B cell (primary cell): ENCODE measurements at regions not wholly inside any gene's neighbourhood (a gene's known extent, or its start where the extent isn't known, plus 50 kb on each side); places are given as distances from the start of the nearest gene placed in this dataset.

Experiments used
- ATAC-seq: fragments of 200-7000 bp; cut with Tn5 transposase; one replicate; pipeline ENCODE4 v1.10.0; 2021; ENCODE audit warnings: low read depth, mild to moderate bottlenecking, moderate number of reproducible peaks, moderate library complexity
- CTCF ChIA-PET: fragments of 350-600 bp; sonication (Branson Sonifier 250); formaldehyde crosslinking; loops from one replicate; lab custom pipeline; 2021; ENCODE audit warnings: antibody characterized with exemption, inconsistent platforms; lab: Charles Lee
- POLR2A ChIA-PET: fragments of 350-600 bp; sonication (Branson Sonifier 250); formaldehyde crosslinking; loops from one replicate; lab custom pipeline; 2021; ENCODE audit warnings: antibody characterized with exemption; lab: Charles Lee
- DNase-seq: peaks from one replicate; pipeline ENCODE4 v3.0.0; 2013
- H2AFZ ChIP-seq: 2 replicates; pipeline ENCODE4 v1.6.1; 2012; ENCODE audit warnings: mild to moderate bottlenecking, low read depth, low read length; ENCODE audit not compliant: insufficient read depth, poor library complexity, severe bottlenecking
- H3K27ac ChIP-seq, 2 donors: 1 replicate in 1 of 2; 2 replicates in 1 of 2; pipeline ENCODE4 v1.5.1; 2012 to 2013; ENCODE audit warnings: low read length in 2 of 2, mild to moderate bottlenecking in 2 of 2, moderate library complexity in 1 of 2
- H3K27me3 ChIP-seq, 4 experiments: fragments of 200-600 bp in 1 of 4; sonication (generic) in 1 of 4; replicated peaks in 1 of 4; 1 replicate in 2 of 4; 2 replicates in 2 of 4; pipeline versions ENCODE4 v1.6.1 to v1.7.0; 2013 to 2016; ENCODE audit warnings: low read length in 3 of 4, mild to moderate bottlenecking in 2 of 4, mixed read lengths in 1 of 4, moderate library complexity in 1 of 4; ENCODE audit not compliant: insufficient read depth in 4 of 4, control insufficient read depth in 3 of 4; ENCODE audit errors: control extremely low read depth in 1 of 4
- H3K36me3 ChIP-seq, 2 experiments: replicated peaks in 1 of 2; 1 replicate in 1 of 2; 2 replicates in 1 of 2; pipeline versions ENCODE4 v1.6.1 to v1.7.1; 2013; ENCODE audit warnings: low read length in 1 of 2; ENCODE audit not compliant: insufficient read depth in 2 of 2, control insufficient read depth in 1 of 2; ENCODE audit errors: control extremely low read depth in 1 of 2, extremely low read depth in 1 of 2
- H3K4me1 ChIP-seq, 2 donors: fragments of 200-600 bp in 1 of 2; sonication (generic) in 1 of 2; 1 replicate in 1 of 2; 2 replicates in 1 of 2; pipeline versions ENCODE4 v1.5.1 to v1.6.1; 2013 to 2017; ENCODE audit warnings: low read length in 2 of 2; ENCODE audit not compliant: control insufficient read depth in 2 of 2, insufficient read depth in 2 of 2
- H3K4me2 ChIP-seq: replicated peaks from 2 replicates; pipeline ENCODE3; 2012; ENCODE audit warnings: mild to moderate bottlenecking, low read depth, low read length; ENCODE audit not compliant: poor library complexity, severe bottlenecking
- H3K4me3 ChIP-seq, 5 experiments: fragments of 200-600 bp in 1 of 5; sonication (generic) in 1 of 5; 1 replicate in 3 of 5; 2 replicates in 2 of 5; pipeline versions ENCODE4 v1.5.1 to v1.7.0; 2011 to 2016; ENCODE audit warnings: low read length in 4 of 5, mild to moderate bottlenecking in 4 of 5, low read depth in 2 of 5, control low read depth in 1 of 5, moderate library complexity in 1 of 5; ENCODE audit not compliant: insufficient read depth in 1 of 5; ENCODE audit errors: control extremely low read depth in 1 of 5, extremely low read depth in 1 of 5
- H3K79me2 ChIP-seq: fragments of 200-600 bp; sonication (generic); one replicate; pipeline ENCODE4 v1.6.0; 2016; ENCODE audit warnings: low read length; ENCODE audit not compliant: control insufficient read depth, insufficient read depth
- H3K9ac ChIP-seq: fragments of 200-600 bp; sonication (generic); 2 replicates; pipeline ENCODE4 v1.6.1; 2017; ENCODE audit warnings: mild to moderate bottlenecking, low read length, moderate library complexity
- H3K9me3 ChIP-seq, 3 donors: one replicate each; pipeline versions ENCODE4 v1.6.1 to v1.7.1; 2013; ENCODE audit warnings: low read length in 2 of 3; ENCODE audit not compliant: control insufficient read depth in 2 of 3, insufficient read depth in 1 of 3; ENCODE audit errors: control extremely low read depth in 1 of 3
- H4K20me1 ChIP-seq: 2 replicates; pipeline ENCODE4 v1.6.0; 2012; ENCODE audit warnings: mild to moderate bottlenecking, low read length; ENCODE audit not compliant: insufficient read depth, control insufficient read depth, poor library complexity, severe bottlenecking
- H3K27ac Mint-ChIP-seq: one replicate; pipeline ENCODE4 v1.8.0; 2021; ENCODE audit warnings: mixed read lengths
- H3K27me3 Mint-ChIP-seq: one replicate; pipeline ENCODE4 v1.8.0; 2021; ENCODE audit warnings: mixed read lengths
- H3K4me1 Mint-ChIP-seq: one replicate; pipeline ENCODE4 v1.8.0; 2021; ENCODE audit warnings: mixed read lengths
- H3K4me3 Mint-ChIP-seq: one replicate; pipeline ENCODE4 v1.8.0; 2021; ENCODE audit warnings: mixed read lengths
- H3K9me3 Mint-ChIP-seq: one replicate; pipeline ENCODE4 v1.8.0; 2022; ENCODE audit warnings: mixed read lengths; ENCODE audit not compliant: insufficient read depth
- EZH2 ChIP-seq: IDR thresholded peaks from 2 replicates; pipeline ENCODE4 v1.6.1; 2012; ENCODE audit warnings: borderline replicate concordance, low read depth, mild to moderate bottlenecking, moderate library complexity, low read length; ENCODE audit not compliant: insufficient read depth, poor library complexity, severe bottlenecking
- WGBS: methylation state at CpG from one replicate; pipeline ENCODE4 v1.1.5; 2013; ENCODE audit warnings: missing lambda C conversion rate; ENCODE audit not compliant: insufficient coverage; 5-methylcytosine and 5-hydroxymethylcytosine counted together
- intact Hi-C: fragments of 100-400 bp; cut with micrococcal nuclease; formaldehyde crosslinking; loops from one replicate; pipeline ENCODE4 v1.10.0; 2022
- TF ChIP-seq, protein P1 (sequence below): fragments of 200-600 bp; IDR thresholded peaks from one replicate; pipeline ENCODE4 v1.8.0; 2022; ENCODE audit warnings: antibody characterized with exemption, mild to moderate bottlenecking

GRCh38 chr1:181178241-181178879 lies 89.9 kb downstream of the IER5 start:
- H3K27me3 Mint-ChIP-seq: peaks cover 24% of the 10 kb centered on the region
- no peak overlapping the region for H2AFZ ChIP-seq
- ATAC-seq: no peak
- no peaks in the 10 kb centered on the region for H3K79me2 ChIP-seq
- no peak overlapping the region for H3K4me3 Mint-ChIP-seq
- DNase-seq: no peak
- H3K27ac Mint-ChIP-seq: no peak overlapping the region
- H3K9ac ChIP-seq: no peak overlapping the region
- no peak overlapping the region for H3K4me2 ChIP-seq
- intact Hi-C loops: no loop called here
- H3K4me3 ChIP-seq: no peak overlapping the region
- no peak overlapping the region for H3K27ac ChIP-seq
- CTCF ChIA-PET: no interaction called here
- H3K9me3 Mint-ChIP-seq: no peaks in the 10 kb centered on the region
- POLR2A ChIA-PET: no interaction called here
- H3K9me3 ChIP-seq: peaks cover 0 to 5% (median 0%) of the 10 kb centered on the region in 3 donors
- H3K4me1 Mint-ChIP-seq: no peaks in the 10 kb centered on the region
- H3K4me1 ChIP-seq: no peaks in the 10 kb centered on the region
- H3K36me3 ChIP-seq: no peaks in the 10 kb centered on the region
- WGBS: 90% methylated on average over 6 of the region's 9 CpGs
- H3K27me3 ChIP-seq: no peaks in the 10 kb centered on the region
- TF ChIP-seq, protein P1, sequence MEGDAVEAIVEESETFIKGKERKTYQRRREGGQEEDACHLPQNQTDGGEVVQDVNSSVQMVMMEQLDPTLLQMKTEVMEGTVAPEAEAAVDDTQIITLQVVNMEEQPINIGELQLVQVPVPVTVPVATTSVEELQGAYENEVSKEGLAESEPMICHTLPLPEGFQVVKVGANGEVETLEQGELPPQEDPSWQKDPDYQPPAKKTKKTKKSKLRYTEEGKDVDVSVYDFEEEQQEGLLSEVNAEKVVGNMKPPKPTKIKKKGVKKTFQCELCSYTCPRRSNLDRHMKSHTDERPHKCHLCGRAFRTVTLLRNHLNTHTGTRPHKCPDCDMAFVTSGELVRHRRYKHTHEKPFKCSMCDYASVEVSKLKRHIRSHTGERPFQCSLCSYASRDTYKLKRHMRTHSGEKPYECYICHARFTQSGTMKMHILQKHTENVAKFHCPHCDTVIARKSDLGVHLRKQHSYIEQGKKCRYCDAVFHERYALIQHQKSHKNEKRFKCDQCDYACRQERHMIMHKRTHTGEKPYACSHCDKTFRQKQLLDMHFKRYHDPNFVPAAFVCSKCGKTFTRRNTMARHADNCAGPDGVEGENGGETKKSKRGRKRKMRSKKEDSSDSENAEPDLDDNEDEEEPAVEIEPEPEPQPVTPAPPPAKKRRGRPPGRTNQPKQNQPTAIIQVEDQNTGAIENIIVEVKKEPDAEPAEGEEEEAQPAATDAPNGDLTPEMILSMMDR: no peak
- no peak for TF ChIP-seq EZH2
- H4K20me1 ChIP-seq: no peaks in the 10 kb centered on the region

DNA sequence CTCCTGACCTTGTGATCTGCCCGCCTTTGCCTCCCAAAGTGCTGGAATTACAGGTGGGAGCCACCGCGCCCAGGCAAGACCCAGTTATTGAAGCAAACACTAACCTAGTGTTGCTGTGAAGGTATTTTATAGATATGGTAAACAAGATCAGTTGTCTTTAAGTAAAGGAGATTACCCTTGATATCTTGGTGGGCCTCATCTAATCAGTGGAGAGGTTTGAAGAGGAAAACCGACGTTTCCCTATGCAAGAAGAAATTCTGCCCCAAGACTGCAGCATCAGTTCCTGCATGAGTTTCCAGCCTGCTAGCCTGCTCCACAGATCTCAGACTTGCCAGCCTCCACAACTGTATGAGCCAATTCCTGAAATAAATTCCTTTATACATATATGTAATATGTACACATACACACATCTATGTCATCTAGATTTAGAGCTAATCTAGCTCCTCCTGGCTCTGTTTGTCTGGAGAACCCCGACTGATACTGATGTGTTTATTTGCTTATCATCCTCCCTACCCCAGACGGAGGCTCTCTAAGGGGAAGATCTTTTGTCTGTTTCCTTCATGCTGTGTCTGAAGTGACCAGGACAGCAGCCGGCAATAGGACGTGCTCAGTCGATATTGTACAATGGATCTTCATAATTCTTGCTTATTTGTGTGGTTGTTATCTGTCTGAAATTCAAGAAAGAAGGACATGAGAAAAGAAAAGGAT lies 90.9 kb downstream of the IER5 start:
- intact Hi-C loops: no loop called here
- CTCF ChIA-PET: no interaction called here
- ATAC-seq (no peak), DNase-seq (no peak)
- WGBS: 93% methylated on average over 3 of the region's 10 CpGs
- Mint-ChIP-seq H3K9me3 (no peaks in the 10 kb centered on the region), H3K27ac (no peak overlapping the region), H3K4me1 (no peaks in the 10 kb centered on the region), H3K4me3 (no peak overlapping the region), H3K27me3 (peaks cover 23% of the 10 kb centered on the region)
- Histone ChIP-seq H3K4me3 (no peak overlapping the region), H3K79me2 (no peaks in the 10 kb centered on the region), H3K4me2 (no peak overlapping the region), H3K9ac (no peak overlapping the region), H3K27ac (no peak overlapping the region), H3K36me3 (no peaks in the 10 kb centered on the region), H3K27me3 (peaks cover 0 to 2% (median 0%) of the 10 kb centered on the region in 4 experiments), H3K9me3 (no peaks in the 10 kb centered on the region), H2AFZ (no peak overlapping the region), H4K20me1 (no peaks in the 10 kb centered on the region), H3K4me1 (no peaks in the 10 kb centered on the region)
- TF ChIP-seq, protein P1: no peak
- no peak for TF ChIP-seq EZH2
- POLR2A ChIA-PET: no interaction called here
